ENCODE measurements at regions not wholly inside any gene's neighbourhood (a gene's known extent, or its start where the extent isn't known, plus 50 kb on each side); places are given as distances from the start of the nearest gene placed in this dataset.

DNA sequence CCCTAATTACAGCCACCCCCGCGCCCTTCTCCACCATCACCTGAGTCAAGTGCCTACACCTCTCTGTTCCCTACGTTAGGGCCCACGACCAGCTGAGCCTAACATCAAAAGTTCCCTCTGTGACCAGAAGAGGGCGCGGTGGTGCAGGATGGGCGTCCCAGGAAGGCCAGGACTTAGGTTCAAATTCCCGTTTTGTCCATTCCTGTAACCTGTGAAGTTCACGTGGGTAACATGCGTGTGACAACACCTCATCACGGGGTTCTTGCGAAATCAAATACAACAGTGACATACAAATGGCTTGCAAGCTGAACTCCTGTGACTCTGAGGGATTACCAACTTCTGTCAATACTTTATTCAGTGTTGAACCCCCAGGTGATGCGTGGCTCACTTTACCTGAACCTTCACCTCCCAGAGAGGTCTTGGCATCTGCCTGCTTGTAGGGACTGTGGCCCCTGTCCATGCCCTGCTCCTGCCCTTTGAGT, 207.9 kb downstream of the ARL4C start:
- TF ChIP-seq, protein P1, sequence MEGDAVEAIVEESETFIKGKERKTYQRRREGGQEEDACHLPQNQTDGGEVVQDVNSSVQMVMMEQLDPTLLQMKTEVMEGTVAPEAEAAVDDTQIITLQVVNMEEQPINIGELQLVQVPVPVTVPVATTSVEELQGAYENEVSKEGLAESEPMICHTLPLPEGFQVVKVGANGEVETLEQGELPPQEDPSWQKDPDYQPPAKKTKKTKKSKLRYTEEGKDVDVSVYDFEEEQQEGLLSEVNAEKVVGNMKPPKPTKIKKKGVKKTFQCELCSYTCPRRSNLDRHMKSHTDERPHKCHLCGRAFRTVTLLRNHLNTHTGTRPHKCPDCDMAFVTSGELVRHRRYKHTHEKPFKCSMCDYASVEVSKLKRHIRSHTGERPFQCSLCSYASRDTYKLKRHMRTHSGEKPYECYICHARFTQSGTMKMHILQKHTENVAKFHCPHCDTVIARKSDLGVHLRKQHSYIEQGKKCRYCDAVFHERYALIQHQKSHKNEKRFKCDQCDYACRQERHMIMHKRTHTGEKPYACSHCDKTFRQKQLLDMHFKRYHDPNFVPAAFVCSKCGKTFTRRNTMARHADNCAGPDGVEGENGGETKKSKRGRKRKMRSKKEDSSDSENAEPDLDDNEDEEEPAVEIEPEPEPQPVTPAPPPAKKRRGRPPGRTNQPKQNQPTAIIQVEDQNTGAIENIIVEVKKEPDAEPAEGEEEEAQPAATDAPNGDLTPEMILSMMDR (IDR thresholded peaks at IDR 0.05; ENCODE audit: low read depth, low read length, missing control alignments): peak; percentile 87
- no peak overlapping the region for H3K4me3 ChIP-seq (ENCODE audit: low read depth, low read length)
- DNase-seq (ENCODE audit: low read depth): no peak

DNA sequence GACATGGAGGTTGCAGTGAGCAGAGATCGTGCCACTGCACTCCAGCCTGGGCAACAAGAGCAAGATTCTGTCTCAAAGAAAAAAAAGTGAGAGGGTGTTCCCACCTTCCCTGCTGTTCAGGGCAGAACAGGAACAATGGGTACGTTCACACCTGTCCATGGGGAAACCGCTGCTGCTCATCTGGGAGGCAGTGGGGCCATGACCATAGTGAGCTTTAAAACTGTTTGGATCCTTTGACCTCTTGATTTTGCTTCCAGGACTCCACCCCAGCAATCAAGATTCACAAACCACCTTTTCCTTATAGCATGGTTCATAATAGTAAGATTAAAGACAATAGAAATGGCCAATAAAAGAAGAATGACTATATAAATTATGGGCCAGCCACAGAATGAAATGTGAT, 209.2 kb downstream of the ARL4C start:
- H3K4me3 ChIP-seq (ENCODE audit: low read depth, low read length): no peak overlapping the region
- TF ChIP-seq, protein P1 (IDR thresholded peaks at IDR 0.05; ENCODE audit: low read depth, low read length, missing control alignments): no peak
- DNase-seq (ENCODE audit: low read depth): no peak

DNA sequence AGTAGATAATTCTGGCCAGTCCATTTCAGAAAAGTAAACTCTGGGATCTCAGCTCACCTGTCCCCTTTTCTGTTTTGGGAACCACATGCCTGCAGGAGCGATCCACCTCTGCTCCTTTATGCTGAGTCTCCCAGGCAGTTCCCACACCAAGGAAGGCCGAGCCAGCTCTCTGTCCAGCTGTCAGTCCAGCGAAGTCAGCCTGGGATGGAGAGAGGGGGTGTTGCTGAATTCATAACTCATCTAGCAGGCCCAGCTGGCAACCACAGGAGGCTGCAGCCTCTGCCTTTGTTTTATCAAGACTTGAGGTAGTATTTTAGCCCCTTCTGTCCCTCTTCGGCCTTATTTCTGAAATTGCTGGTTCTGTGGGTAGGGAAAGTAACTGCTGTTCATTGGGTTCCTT, 209.9 kb downstream of the ARL4C start:
- TF ChIP-seq, protein P1 (IDR thresholded peaks at IDR 0.05; ENCODE audit: low read depth, low read length, missing control alignments): no peak
- no peak overlapping the region for H3K4me3 ChIP-seq (ENCODE audit: low read depth, low read length)
- DNase-seq (ENCODE audit: low read depth): no peak

DNA sequence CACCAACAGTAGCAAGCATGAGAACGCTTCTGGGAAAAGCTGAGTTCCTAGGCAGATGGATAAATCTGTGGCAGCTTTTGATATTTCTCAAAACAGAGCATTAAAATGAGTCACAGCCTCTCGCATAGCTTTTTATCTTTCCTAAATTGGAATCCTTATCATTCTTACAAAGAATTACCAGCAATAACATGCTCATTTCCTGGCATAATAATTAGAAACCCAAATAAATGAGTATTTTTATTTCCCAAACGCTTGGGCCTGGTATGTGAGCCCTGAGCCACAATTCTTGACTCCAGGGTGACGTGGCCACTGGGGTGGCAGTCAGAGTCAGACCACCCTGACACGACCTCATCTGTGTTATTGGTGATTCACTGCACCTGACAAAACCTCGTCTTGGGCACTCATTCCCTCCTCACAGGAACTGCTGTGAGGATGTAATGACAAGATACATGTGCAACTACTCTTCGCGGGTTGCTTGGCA, 210.7 kb downstream of the ARL4C start:
- H3K4me3 ChIP-seq (ENCODE audit: low read depth, low read length): no peak overlapping the region
- TF ChIP-seq, protein P1 (IDR thresholded peaks at IDR 0.05; ENCODE audit: low read depth, low read length, missing control alignments): no peak
- DNase-seq (ENCODE audit: low read depth): no peak

DNA sequence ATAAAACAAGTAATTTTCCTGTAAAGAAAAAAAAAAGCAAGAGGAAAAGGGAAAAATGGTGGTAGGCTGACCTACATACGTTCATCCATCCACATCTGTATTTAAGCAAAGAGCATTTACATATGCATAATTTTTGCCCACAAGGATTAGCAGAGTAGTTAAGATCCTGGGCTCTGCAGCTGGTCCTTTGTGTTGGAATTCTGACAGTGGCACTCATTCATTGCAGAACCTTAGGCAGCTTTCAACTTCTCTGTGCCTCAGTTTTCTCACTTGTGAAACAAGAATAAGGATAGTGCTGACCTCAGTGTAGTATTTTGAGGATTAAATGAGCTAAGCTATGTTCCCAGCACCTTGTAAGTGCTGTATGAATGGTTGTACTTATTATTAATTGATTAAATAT, 211.3 kb downstream of the ARL4C start:
- no peak for DNase-seq (ENCODE audit: low read depth)
- TF ChIP-seq, protein P1 (IDR thresholded peaks at IDR 0.05; ENCODE audit: low read depth, low read length, missing control alignments): no peak

DNA sequence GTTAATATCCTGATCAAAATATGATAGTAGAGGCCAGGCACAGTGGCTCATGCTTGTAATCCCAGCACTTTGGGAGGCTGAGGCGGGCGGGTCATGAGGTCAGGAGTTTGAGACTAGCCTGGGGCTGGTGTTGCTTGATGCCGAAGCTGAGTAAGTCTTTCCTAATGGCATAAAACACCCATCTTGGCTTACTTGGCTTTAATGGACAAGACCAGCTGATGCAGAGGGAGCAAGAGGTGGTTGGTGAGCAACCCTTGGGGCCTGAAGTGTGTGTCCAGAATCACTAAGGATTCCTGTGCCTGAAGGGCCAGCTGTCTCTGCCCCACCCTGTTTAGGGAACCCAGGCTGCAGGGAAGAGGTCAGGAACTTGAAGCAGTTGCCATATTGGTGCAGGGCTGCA, 217.2 kb downstream of the ARL4C start:
- H3K4me3 ChIP-seq (ENCODE audit: low read depth, low read length): no peak overlapping the region
- TF ChIP-seq, protein P1 (IDR thresholded peaks at IDR 0.05; ENCODE audit: low read depth, low read length, missing control alignments): no peak
- DNase-seq (ENCODE audit: low read depth): no peak

More for the DNA sequence above, 211.3 kb downstream of the ARL4C start:
- H3K4me3 ChIP-seq (ENCODE audit: low read depth, low read length): no peak overlapping the region

DNA sequence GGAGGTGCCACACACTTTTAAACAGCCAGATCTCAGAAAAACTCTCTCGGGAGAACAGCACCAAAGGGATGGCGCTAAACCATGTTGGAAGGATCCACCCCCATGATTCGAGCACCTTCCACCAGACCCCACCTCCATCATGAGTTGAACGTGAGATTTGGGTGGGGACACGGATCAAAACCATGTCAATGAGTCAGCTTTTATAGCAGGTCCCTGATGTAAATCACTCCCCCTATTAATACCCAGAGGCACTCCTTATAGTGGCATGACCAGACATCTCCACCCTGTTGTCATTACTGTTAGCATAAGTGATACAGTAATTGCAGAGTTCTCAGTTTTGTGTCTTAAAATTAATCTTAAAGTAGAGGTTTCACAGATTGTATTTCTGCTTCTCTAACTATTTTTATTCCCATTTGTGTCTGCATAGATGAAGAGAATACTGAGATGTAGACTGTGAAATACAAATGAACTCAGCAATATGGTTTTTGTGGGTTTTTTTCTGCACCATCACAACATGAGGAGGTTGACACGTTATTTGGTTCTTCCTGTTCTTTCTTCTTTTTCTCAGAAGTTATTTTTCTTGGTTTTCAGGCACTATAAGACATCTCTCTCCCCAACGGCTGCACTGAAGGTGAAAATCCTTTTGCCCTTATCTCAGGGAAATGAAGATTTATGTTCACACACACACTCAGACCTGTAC, 218.2 kb downstream of the ARL4C start:
- TF ChIP-seq, protein P1 (IDR thresholded peaks at IDR 0.05; ENCODE audit: low read depth, low read length, missing control alignments): no peak
- H3K4me3 ChIP-seq (ENCODE audit: low read depth, low read length): no peak overlapping the region
- no peak for DNase-seq (ENCODE audit: low read depth)

Measured in GM12864 (cell line).